Neural cell (in vitro differentiated cells): ENCODE measurements at regions not wholly inside any gene's neighbourhood (a gene's known extent, or its start where the extent isn't known, plus 50 kb on each side); places are given as distances from the start of the nearest gene placed in this dataset.

Source experiments
- H2AFZ ChIP-seq: fragments of 200-600, 300-800 bp; sonication (generic), shearing (Covaris generic); 2 replicates; pipeline ENCODE4 v1.6.0; 2014; ENCODE audit warnings: low read depth, mild to moderate bottlenecking, antibody characterized with exemption, low read length, moderate library complexity
- H3F3A ChIP-seq: fragments of 200-600 bp; shearing (Covaris generic); 2 replicates; pipeline ENCODE4 v1.6.1; 2016; ENCODE audit warnings: mild to moderate bottlenecking, moderate library complexity, mixed read lengths, antibody characterized with exemption, low read length; ENCODE audit not compliant: insufficient read depth, poor library complexity, severe bottlenecking
- H3K27ac ChIP-seq: fragments of 200-600, 300-800 bp; sonication (generic), shearing (Covaris generic); 2 replicates; pipeline ENCODE4 v1.5.1; 2014; ENCODE audit warnings: mild to moderate bottlenecking, low read length, moderate library complexity
- H3K27me3 ChIP-seq: fragments of 300-800, 200-600 bp; sonication (generic), shearing (Covaris generic); 2 replicates; pipeline ENCODE4 v1.6.0; 2014; ENCODE audit warnings: mild to moderate bottlenecking, low read depth, low read length, moderate library complexity; ENCODE audit not compliant: insufficient read depth
- H3K36me3 ChIP-seq: fragments of 300-800, 200-600 bp; sonication (generic), shearing (Covaris generic); 2 replicates; pipeline ENCODE4 v1.5.1; 2014; ENCODE audit warnings: mild to moderate bottlenecking, antibody characterized with exemption, low read length, moderate library complexity; ENCODE audit not compliant: insufficient read depth
- H3K4me2 ChIP-seq: fragments of 300-800, 200-600 bp; sonication (generic), shearing (Covaris generic); 2 replicates; pipeline ENCODE4 v1.6.0; 2014; ENCODE audit warnings: mild to moderate bottlenecking, low read length
- H3K4me3 ChIP-seq: fragments of 300-800, 200-600 bp; sonication (generic), shearing (Covaris generic); 2 replicates; pipeline ENCODE4 v1.5.1; 2014; ENCODE audit warnings: mild to moderate bottlenecking, low read length, moderate library complexity
- H3K79me2 ChIP-seq: fragments of 200-600 bp; shearing (Covaris generic); replicated peaks from 2 replicates; pipeline ENCODE4 v1.6.0; 2014; ENCODE audit warnings: mild to moderate bottlenecking, low read length, moderate library complexity; ENCODE audit not compliant: insufficient read depth
- H3K9ac ChIP-seq: fragments of 300-800, 200-600 bp; sonication (generic), shearing (Covaris generic); 2 replicates; pipeline ENCODE4 v1.6.1; 2016; ENCODE audit warnings: mild to moderate bottlenecking, low read length, mixed read lengths
- H3K9me2 ChIP-seq: fragments of 200-600 bp; shearing (Covaris generic); 2 replicates; pipeline ENCODE4 v1.6.1; 2016; ENCODE audit warnings: mild to moderate bottlenecking, low read length, mixed read lengths; ENCODE audit not compliant: insufficient read depth
- H3K9me3 ChIP-seq: fragments of 200-600, 300-800 bp; sonication (generic), shearing (Covaris generic); 2 replicates; pipeline ENCODE4 v1.6.1; 2016; ENCODE audit warnings: mild to moderate bottlenecking, mixed run types, low read length, moderate library complexity, mixed read lengths
- H4K20me1 ChIP-seq: fragments of 200-600 bp; shearing (Covaris generic); 2 replicates; pipeline ENCODE4 v1.6.1; 2016; ENCODE audit warnings: mild to moderate bottlenecking, mixed run types; ENCODE audit not compliant: insufficient read depth
- EP300 ChIP-seq: fragments of 450-650 bp; conservative IDR thresholded peaks from 2 replicates; pipeline ENCODE4 v1.6.1; 2014; ENCODE audit warnings: antibody characterized with exemption, mild to moderate bottlenecking, moderate library complexity; ENCODE audit not compliant: poor library complexity, severe bottlenecking
- EZH2 ChIP-seq: fragments of 200-600, 300-800 bp; shearing (Covaris generic), sonication (generic); IDR thresholded peaks from 2 replicates; pipeline ENCODE4 v1.6.1; 2014; ENCODE audit warnings: antibody characterized with exemption, low read length, borderline replicate concordance, mild to moderate bottlenecking; ENCODE audit not compliant: insufficient read depth, poor library complexity, severe bottlenecking
- MXI1 ChIP-seq: fragments of 450-650 bp; conservative IDR thresholded peaks from 2 replicates; pipeline ENCODE4 v1.6.1; 2014; ENCODE audit warnings: antibody characterized with exemption, mild to moderate bottlenecking; ENCODE audit not compliant: poor library complexity, severe bottlenecking
- POLR2AphosphoS5 ChIP-seq: IDR thresholded peaks from 2 replicates; pipeline ENCODE4 v1.6.1; 2012
- RAD21 ChIP-seq: fragments of 450-650 bp; conservative IDR thresholded peaks from 2 replicates; pipeline ENCODE4 v1.6.1; 2014; ENCODE audit warnings: antibody characterized with exemption, mild to moderate bottlenecking, moderate library complexity
- SMC3 ChIP-seq: fragments of 450-650 bp; conservative IDR thresholded peaks from 2 replicates; pipeline ENCODE4 v1.6.1; 2014; ENCODE audit warnings: antibody characterized with exemption, mild to moderate bottlenecking, moderate library complexity; ENCODE audit not compliant: poor library complexity
- TAF1 ChIP-seq: IDR thresholded peaks from 2 replicates; pipeline ENCODE4 v1.6.1; 2012; ENCODE audit warnings: low read depth
- TF ChIP-seq, protein P1 (sequence below): fragments of 450-650 bp; IDR thresholded peaks from 2 replicates; pipeline ENCODE4 v1.5.1; 2014; ENCODE audit warnings: antibody characterized with exemption, mild to moderate bottlenecking, moderate library complexity; ENCODE audit not compliant: poor library complexity, severe bottlenecking
- TF ChIP-seq, protein P2 (sequence below): IDR thresholded peaks from 2 replicates; pipeline ENCODE4 v1.6.1; 2012; ENCODE audit warnings: borderline replicate concordance

DNA sequence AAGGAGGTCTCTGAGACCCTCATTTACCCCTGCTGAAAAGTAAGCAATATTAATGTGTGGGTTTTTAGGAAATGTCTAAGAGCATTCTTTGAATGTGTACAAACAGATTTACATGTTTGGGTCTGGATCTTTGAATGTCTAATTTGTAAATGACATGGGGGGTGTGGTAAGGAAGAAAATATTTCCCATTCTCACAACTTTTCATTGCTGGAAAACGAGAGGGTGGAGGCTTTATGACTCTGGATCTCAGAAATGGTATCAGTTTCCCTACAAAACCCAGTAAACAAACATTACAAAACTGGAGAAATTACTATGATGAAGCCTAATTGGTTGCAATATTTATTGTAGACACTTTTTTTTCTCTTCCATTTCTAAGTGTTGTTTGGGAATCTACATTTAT is 98.1 kb upstream of the FOXB1 start:
- no peak for TF ChIP-seq EP300
- TF ChIP-seq POLR2AphosphoS5: no peak
- no peak for TF ChIP-seq EZH2
- TF ChIP-seq, protein P1, sequence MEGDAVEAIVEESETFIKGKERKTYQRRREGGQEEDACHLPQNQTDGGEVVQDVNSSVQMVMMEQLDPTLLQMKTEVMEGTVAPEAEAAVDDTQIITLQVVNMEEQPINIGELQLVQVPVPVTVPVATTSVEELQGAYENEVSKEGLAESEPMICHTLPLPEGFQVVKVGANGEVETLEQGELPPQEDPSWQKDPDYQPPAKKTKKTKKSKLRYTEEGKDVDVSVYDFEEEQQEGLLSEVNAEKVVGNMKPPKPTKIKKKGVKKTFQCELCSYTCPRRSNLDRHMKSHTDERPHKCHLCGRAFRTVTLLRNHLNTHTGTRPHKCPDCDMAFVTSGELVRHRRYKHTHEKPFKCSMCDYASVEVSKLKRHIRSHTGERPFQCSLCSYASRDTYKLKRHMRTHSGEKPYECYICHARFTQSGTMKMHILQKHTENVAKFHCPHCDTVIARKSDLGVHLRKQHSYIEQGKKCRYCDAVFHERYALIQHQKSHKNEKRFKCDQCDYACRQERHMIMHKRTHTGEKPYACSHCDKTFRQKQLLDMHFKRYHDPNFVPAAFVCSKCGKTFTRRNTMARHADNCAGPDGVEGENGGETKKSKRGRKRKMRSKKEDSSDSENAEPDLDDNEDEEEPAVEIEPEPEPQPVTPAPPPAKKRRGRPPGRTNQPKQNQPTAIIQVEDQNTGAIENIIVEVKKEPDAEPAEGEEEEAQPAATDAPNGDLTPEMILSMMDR: no peak
- TF ChIP-seq MXI1: no peak
- no peak for TF ChIP-seq SMC3
- TF ChIP-seq RAD21: no peak
- TF ChIP-seq TAF1: no peak
- TF ChIP-seq, protein P2, sequence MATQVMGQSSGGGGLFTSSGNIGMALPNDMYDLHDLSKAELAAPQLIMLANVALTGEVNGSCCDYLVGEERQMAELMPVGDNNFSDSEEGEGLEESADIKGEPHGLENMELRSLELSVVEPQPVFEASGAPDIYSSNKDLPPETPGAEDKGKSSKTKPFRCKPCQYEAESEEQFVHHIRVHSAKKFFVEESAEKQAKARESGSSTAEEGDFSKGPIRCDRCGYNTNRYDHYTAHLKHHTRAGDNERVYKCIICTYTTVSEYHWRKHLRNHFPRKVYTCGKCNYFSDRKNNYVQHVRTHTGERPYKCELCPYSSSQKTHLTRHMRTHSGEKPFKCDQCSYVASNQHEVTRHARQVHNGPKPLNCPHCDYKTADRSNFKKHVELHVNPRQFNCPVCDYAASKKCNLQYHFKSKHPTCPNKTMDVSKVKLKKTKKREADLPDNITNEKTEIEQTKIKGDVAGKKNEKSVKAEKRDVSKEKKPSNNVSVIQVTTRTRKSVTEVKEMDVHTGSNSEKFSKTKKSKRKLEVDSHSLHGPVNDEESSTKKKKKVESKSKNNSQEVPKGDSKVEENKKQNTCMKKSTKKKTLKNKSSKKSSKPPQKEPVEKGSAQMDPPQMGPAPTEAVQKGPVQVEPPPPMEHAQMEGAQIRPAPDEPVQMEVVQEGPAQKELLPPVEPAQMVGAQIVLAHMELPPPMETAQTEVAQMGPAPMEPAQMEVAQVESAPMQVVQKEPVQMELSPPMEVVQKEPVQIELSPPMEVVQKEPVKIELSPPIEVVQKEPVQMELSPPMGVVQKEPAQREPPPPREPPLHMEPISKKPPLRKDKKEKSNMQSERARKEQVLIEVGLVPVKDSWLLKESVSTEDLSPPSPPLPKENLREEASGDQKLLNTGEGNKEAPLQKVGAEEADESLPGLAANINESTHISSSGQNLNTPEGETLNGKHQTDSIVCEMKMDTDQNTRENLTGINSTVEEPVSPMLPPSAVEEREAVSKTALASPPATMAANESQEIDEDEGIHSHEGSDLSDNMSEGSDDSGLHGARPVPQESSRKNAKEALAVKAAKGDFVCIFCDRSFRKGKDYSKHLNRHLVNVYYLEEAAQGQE: no peak
- Histone ChIP-seq H3K9me3 (no peaks in the 10 kb centered on the region), H3F3A (no peaks in the 10 kb centered on the region), H3K9me2 (no peaks in the 10 kb centered on the region), H3K9ac (no peak overlapping the region), H3K27ac (no peak overlapping the region), H4K20me1 (no peaks in the 10 kb centered on the region), H3K36me3 (no peaks in the 10 kb centered on the region), H2AFZ (no peak overlapping the region), H3K4me3 (no peak overlapping the region), H3K79me2 (no peaks in the 10 kb centered on the region), H3K4me2 (no peak overlapping the region), H3K27me3 (no peaks in the 10 kb centered on the region)

- H3K27me3 ChIP-seq: no peaks in the 10 kb centered on the region
- no peaks in the 10 kb centered on the region for H3K9me3 ChIP-seq
- H4K20me1 ChIP-seq: no peaks in the 10 kb centered on the region
- H3F3A ChIP-seq: no peaks in the 10 kb centered on the region
- H2AFZ ChIP-seq: no peak overlapping the region
- no peaks in the 10 kb centered on the region for H3K9me2 ChIP-seq
- H3K4me2 ChIP-seq: no peak overlapping the region
- no peaks in the 10 kb centered on the region for H3K79me2 ChIP-seq
- TF ChIP-seq, protein P1: no peak
- TF ChIP-seq RAD21: no peak
- no peak for TF ChIP-seq EZH2
- TF ChIP-seq TAF1: no peak
- TF ChIP-seq EP300: no peak
- TF ChIP-seq MXI1: no peak
- TF ChIP-seq, protein P2: no peak
- TF ChIP-seq SMC3: no peak
- no peak for TF ChIP-seq POLR2AphosphoS5
- H3K9ac ChIP-seq: no peak overlapping the region
- H3K27ac ChIP-seq: no peak overlapping the region
- no peak overlapping the region for H3K4me3 ChIP-seq
- no peaks in the 10 kb centered on the region for H3K36me3 ChIP-seq
Measured at GRCh38 chr15:59905176-59905575, 98.9 kb upstream of the FOXB1 start.
